Pancreas (tissue), 10 donors: ENCODE measurements at regions not wholly inside any gene's neighbourhood (a gene's known extent, or its start where the extent isn't known, plus 50 kb on each side); places are given as distances from the start of the nearest gene placed in this dataset.
"Not testable (repeated sequence)": the region's sequence is repeated elsewhere in the genome, so short reads cannot be mapped to it uniquely, and the experiment has no call there.

ENCODE experiments used
- ATAC-seq, 4 donors: fragments of 200-7000 bp; cut with Tn5 transposase; one replicate each; pipeline versions ENCODE4 v1.8.0 to v1.9.1; 2020; ENCODE audit warnings: mild to moderate bottlenecking in 4 of 4, moderate library complexity in 4 of 4
- DNase-seq, 6 donors: peaks; one replicate each; pipeline ENCODE4 v3.0.0-alpha.2; 2020
- FAIRE-seq: peaks from 2 replicates; lab custom pipeline; 2012; peaks lifted over from hg19 to GRCh38; lab: Jason Lieb, UNC
- H3K27ac ChIP-seq, 4 donors: fragments of 200-600 bp; sonication (generic); 1 replicate in 3 of 4; 2 replicates in 1 of 4; pipeline versions ENCODE4 v1.5.0 to v1.8.0; 2020
- H3K27me3 ChIP-seq, 4 donors: fragments of 200-600 bp; one replicate each; pipeline ENCODE4 v1.8.0; 2021
- H3K36me3 ChIP-seq, 3 donors: fragments of 200-600 bp; sonication (generic) in 1 of 3; one replicate each; pipeline versions ENCODE4 v1.5.0 to v1.8.0; 2020 to 2021
- H3K4me1 ChIP-seq, 3 donors: fragments of 200-600 bp; one replicate each; pipeline ENCODE4 v1.8.0; 2021
- H3K4me3 ChIP-seq, 4 donors: fragments of 200-600 bp; sonication (generic) in 2 of 4; one replicate each; pipeline versions ENCODE4 v1.5.0 to v1.8.0; 2020 to 2021
- H3K9me3 ChIP-seq, 4 donors: fragments of 200-600 bp; one replicate each; pipeline ENCODE4 v1.8.0; 2021
- CTCF ChIP-seq, 4 donors: fragments of 200-600 bp; sonication (generic) in 3 of 4; IDR thresholded peaks; one replicate each; pipeline versions ENCODE4 v1.5.0 to v1.8.0; 2021; ENCODE audit warnings: antibody characterized with exemption in 4 of 4
- WGBS, 2 donors: extraction: QIAGEN DNeasy Blood & Tissue Kit; methylation state at CpG; one replicate each; pipeline ENCODE4 v1.1.7; 2013; 5-methylcytosine and 5-hydroxymethylcytosine counted together
- intact Hi-C, 3 donors: fragments of 100-400 bp; cut with DNase I; formaldehyde crosslinking; loops; one replicate each; pipeline versions ENCODE4 v1.11.1 to v1.14.2; 2022
- donor health status: healthy with polysubstance abuse.
- donor health status: DM: no; HTN: no; CAD: no; lungs with moderate emphysema.
- donor health status: DM: no; HTN: no; CAD: no.
- donor health status: control.
- donor health status: control.
- donor health status: Bipolar disorder and iron deficiency.
- donor health status: DM: yes; HTN: yes; CAD: no.
- donor health status: DM: no; HTN: no; CAD: no.
- donor health status: DM: no; HTN: no; CAD: no.
- donor health status: DM: yes; HTN: yes; CAD: no.

GRCh38 chr4:126664839-126665238, 967.9 kb upstream of the INTU start:
- H3K27me3 ChIP-seq = no peaks in the 10 kb centered on the region
- ATAC-seq = no peak
- FAIRE-seq = no peak
- no peaks in the 10 kb centered on the region for H3K9me3 ChIP-seq
- H3K4me1 ChIP-seq = no peaks in the 10 kb centered on the region
- DNase-seq = no peak
- intact Hi-C loops = no loop called here
- H3K36me3 ChIP-seq = no peaks in the 10 kb centered on the region
- no peak for TF ChIP-seq CTCF (IDR thresholded peaks at IDR 0.05)
- H3K27ac ChIP-seq = no peak overlapping the region
- 63 to 69% methylated on average over 1 of the region's 1 CpG for WGBS, 2 donors
- H3K4me3 ChIP-seq = no peak overlapping the region

GRCh38 chr4:126670038-126670437, 962.7 kb upstream of the INTU start:
- WGBS, 2 donors = 60 to 61% methylated on average over 5 of the region's 5 CpGs
- FAIRE-seq, H3K36me3 ChIP-seq, H3K27ac ChIP-seq, H3K9me3 ChIP-seq, H3K27me3 ChIP-seq, ATAC-seq, intact Hi-C loops, H3K4me1 ChIP-seq, H3K4me3 ChIP-seq, DNase-seq: not testable (repeated sequence)

GRCh38 chr4:126678618-126679017, 954.1 kb upstream of the INTU start:
- H3K27ac ChIP-seq = no peak overlapping the region
- no peaks in the 10 kb centered on the region for H3K9me3 ChIP-seq
- H3K27me3 ChIP-seq = no peaks in the 10 kb centered on the region
- intact Hi-C loops = no loop called here
- 13 to 16% methylated on average over 2 of the region's 2 CpGs for WGBS, 2 donors
- DNase-seq (no peak), FAIRE-seq (no peak), ATAC-seq (no peak)
- H3K4me3 ChIP-seq = no peak overlapping the region
- TF ChIP-seq CTCF (IDR thresholded peaks at IDR 0.05) = no peak
- H3K36me3 ChIP-seq = no peaks in the 10 kb centered on the region
- no peaks in the 10 kb centered on the region for H3K4me1 ChIP-seq

- WGBS, 2 donors = 53 to 64% methylated on average over 2 of the region's 2 CpGs
- no peak for TF ChIP-seq CTCF (IDR thresholded peaks at IDR 0.05)
- H3K4me3 ChIP-seq = no peak overlapping the region
- no peak overlapping the region for H3K27ac ChIP-seq
- DNase-seq = no peak
- no peaks in the 10 kb centered on the region for H3K36me3 ChIP-seq
- no peaks in the 10 kb centered on the region for H3K27me3 ChIP-seq
- no peaks in the 10 kb centered on the region for H3K4me1 ChIP-seq
- no peak for ATAC-seq
- H3K9me3 ChIP-seq = no peaks in the 10 kb centered on the region
- no peak for FAIRE-seq
- intact Hi-C loops = no loop called here
Measured at GRCh38 chr4:126679303-126679702, 953.5 kb upstream of the INTU start.

- Histone ChIP-seq H3K27ac (no peak overlapping the region), H3K36me3 (no peaks in the 10 kb centered on the region), H3K4me1 (no peaks in the 10 kb centered on the region), H3K27me3 (no peaks in the 10 kb centered on the region), H3K9me3 (no peaks in the 10 kb centered on the region), H3K4me3 (no peak overlapping the region)
- no peak for FAIRE-seq
- DNase-seq = no peak
- intact Hi-C loops = no loop called here
- no peak for ATAC-seq
- TF ChIP-seq CTCF (IDR thresholded peaks at IDR 0.05) = no peak
Measured at GRCh38 chr4:126682250-126682649, 950.5 kb upstream of the INTU start.

GRCh38 chr4:126686491-126686890, 946.3 kb upstream of the INTU start:
- intact Hi-C loops = no loop called here
- no peak for TF ChIP-seq CTCF (IDR thresholded peaks at IDR 0.05)
- FAIRE-seq (no peak), DNase-seq (no peak), ATAC-seq (no peak)
- Histone ChIP-seq H3K9me3 (no peaks in the 10 kb centered on the region), H3K4me3 (no peak overlapping the region), H3K27ac (no peak overlapping the region), H3K36me3 (no peaks in the 10 kb centered on the region), H3K27me3 (no peaks in the 10 kb centered on the region), H3K4me1 (no peaks in the 10 kb centered on the region)
